BLaER1 (cell line): ENCODE measurements at regions not wholly inside any gene's neighbourhood (a gene's known extent, or its start where the extent isn't known, plus 50 kb on each side); places are given as distances from the start of the nearest gene placed in this dataset.
A peak's percentile ranks its signal among the peaks of the same experiment; 100 is the strongest.

Experiments
- H3K27ac ChIP-seq: shearing (Covaris generic); formaldehyde crosslinking; 2 replicates; pipeline ENCODE4 v1.8.1; 2022
- H3K27me3 ChIP-seq: shearing (Covaris generic); formaldehyde crosslinking; 2 replicates; pipeline ENCODE4 v1.8.1; 2022
- H3K36me3 ChIP-seq: shearing (Covaris generic); formaldehyde crosslinking; 2 replicates; pipeline ENCODE4 v1.8.1; 2022
- H3K4me1 ChIP-seq: shearing (Covaris generic); formaldehyde crosslinking; 2 replicates; pipeline ENCODE4 v1.8.1; 2022
- H3K4me2 ChIP-seq: shearing (Covaris generic); formaldehyde crosslinking; 2 replicates; pipeline ENCODE4 v1.8.1; 2022
- H3K4me3 ChIP-seq: shearing (Covaris generic); formaldehyde crosslinking; 2 replicates; pipeline ENCODE4 v1.8.1; 2022
- H3K9ac ChIP-seq: shearing (Covaris generic); formaldehyde crosslinking; 2 replicates; pipeline ENCODE4 v1.8.1; 2022
- H3K9me3 ChIP-seq: shearing (Covaris generic); formaldehyde crosslinking; 2 replicates; pipeline ENCODE4 v1.8.1; 2022
- H4K20me1 ChIP-seq: shearing (Covaris generic); formaldehyde crosslinking; 2 replicates; pipeline ENCODE4 v1.8.1; 2022
- Cebpa-rat ChIP-seq: shearing (Covaris generic); IDR thresholded peaks from 2 replicates; pipeline ENCODE4 v1.8.1; 2022

DNA sequence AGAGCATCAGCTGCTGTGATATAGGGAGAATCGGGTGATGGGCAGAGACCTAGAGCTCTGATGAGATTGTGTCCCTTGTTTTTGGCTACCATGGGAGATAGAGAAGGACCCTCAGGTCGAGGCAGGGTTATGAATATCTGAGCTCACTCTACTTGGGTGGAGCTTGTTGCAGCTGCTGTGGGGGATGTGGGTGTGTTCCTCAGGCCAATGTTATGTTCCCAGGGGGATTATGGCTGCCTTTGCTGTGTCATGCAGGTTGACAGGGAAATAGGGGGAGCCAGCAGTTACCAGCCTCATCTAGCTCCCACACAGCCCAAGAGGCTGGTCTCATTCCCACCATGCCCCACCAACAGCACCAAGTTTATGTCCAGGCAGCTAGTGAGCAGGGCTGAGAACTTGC, 131.5 kb downstream of the TRIM42 start:
- Histone ChIP-seq H3K9ac (peak overlapping the region; percentile 42; the same call in 1 of the 2 replicates), H3K4me3 (no peak overlapping the region), H3K4me2 (peak overlapping the region; percentile 78), H4K20me1 (no peaks in the 10 kb centered on the region), H3K4me1 (peaks cover 17% of the 10 kb centered on the region), H3K27me3 (no peaks in the 10 kb centered on the region), H3K9me3 (peaks cover 12% of the 10 kb centered on the region; the same call in 1 of the 2 replicates), H3K36me3 (no peaks in the 10 kb centered on the region), H3K27ac (peak overlapping the region; percentile 71)
- no peak for TF ChIP-seq Cebpa-rat

DNA sequence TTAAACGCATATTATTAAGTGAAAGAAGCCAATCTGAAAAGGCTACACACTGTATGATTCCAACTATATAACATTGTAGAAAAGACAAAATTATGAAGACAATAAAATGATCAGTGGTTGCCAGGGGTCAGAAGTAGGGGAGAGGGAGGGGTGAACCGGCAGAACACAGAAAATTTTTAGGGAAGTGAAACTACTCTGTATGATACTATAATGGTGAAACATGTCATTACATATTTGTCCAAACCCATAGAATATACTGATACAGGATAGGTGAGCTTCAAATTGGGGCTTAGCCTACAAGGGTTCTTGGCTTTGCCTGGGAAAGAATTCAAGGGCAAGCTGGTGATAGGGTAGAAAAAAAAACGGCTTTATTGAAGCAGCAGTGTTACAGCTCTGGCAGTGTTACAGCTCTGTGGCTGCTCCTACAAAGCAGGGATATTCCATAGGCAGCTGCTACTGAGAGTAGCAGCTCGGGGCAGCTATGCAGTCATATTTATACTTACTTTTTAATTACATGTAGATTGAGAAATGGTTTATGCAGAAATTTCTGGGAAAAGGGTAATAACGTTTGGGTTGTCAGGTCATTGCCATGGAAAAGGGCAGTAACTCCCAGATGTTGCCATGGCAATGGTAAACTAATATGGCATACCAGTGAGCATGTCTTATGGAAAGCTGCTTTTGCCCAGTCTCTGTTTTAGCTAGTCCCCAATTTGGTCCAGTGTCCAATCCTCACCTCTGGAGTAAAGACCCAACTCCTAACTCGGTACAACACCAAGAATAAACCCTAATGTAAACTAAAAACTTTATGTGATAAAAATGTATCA, 125.1 kb upstream of the SLC25A36 start:
- Histone ChIP-seq H3K4me1 (peaks cover 8% of the 10 kb centered on the region; the same call in 1 of the 2 replicates), H3K4me3 (no peak overlapping the region), H3K36me3 (no peaks in the 10 kb centered on the region), H3K9me3 (peaks cover 9% of the 10 kb centered on the region; the same call in 1 of the 2 replicates), H3K9ac (no peak overlapping the region), H4K20me1 (no peaks in the 10 kb centered on the region), H3K27ac (no peak overlapping the region), H3K4me2 (no peak overlapping the region), H3K27me3 (no peaks in the 10 kb centered on the region)
- no peak for TF ChIP-seq Cebpa-rat

DNA sequence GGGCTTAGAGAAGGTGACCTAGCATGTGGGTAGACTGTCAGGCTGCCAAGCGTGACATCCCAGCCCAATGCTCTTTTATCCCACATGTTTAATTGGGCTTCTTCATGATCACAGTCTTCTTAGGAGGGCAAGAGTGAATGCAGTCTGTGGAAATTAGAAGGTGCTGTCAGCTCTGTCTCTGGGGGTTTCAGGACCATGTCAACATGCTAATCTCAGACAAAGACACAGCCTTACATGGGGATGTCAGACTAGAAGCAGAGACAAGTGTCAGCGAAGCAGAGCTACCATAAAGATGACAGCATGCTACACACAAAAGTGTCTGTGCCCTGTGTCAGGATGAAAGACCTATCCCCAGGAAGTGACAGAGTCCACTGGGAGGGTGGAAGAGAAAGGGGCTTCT, 120.1 kb upstream of the SLC25A36 start:
- Histone ChIP-seq H3K27ac (no peak overlapping the region), H3K4me3 (no peak overlapping the region), H3K9me3 (no peaks in the 10 kb centered on the region), H4K20me1 (no peaks in the 10 kb centered on the region), H3K4me1 (peaks cover 3% of the 10 kb centered on the region; the same call in 1 of the 2 replicates), H3K36me3 (no peaks in the 10 kb centered on the region), H3K9ac (no peak overlapping the region), H3K27me3 (no peaks in the 10 kb centered on the region), H3K4me2 (no peak overlapping the region)
- TF ChIP-seq Cebpa-rat, result no peak

DNA sequence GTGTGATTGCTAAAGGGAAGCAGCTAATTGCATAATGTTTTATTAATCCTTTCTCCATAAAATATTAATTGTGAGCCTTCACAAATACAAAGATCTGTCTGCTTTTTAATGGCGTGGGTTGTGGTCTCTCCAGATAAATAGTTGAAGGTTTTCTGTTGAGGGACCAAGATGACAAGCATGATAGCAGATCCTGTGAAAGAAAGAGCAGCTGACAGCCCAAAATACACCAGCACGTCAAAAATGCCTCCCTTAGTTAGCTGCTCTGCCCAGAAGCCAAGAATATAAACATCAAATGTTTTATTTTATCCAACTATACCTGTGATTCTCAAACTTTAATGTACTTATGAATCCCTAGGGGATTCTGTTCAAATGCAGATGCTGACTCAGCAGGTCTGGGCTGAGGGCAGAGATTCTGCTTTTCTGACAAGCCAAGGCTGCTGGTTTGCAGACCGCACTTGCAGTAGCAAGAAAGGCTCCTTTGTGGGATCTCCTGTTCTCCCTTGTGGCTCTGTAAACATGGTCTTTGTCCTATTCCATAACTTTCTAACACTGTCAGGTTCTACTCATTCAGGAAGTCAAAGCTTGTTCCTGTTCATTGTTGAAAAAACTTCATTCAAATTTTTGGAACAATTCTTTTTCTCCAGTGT, 119.1 kb upstream of the SLC25A36 start:
- no peak overlapping the region for H3K27ac ChIP-seq
- H3K27me3 ChIP-seq, result no peaks in the 10 kb centered on the region
- no peak overlapping the region for H3K4me2 ChIP-seq
- H3K36me3 ChIP-seq, result no peaks in the 10 kb centered on the region
- no peaks in the 10 kb centered on the region for H3K9me3 ChIP-seq
- H3K4me3 ChIP-seq, result no peak overlapping the region
- TF ChIP-seq Cebpa-rat, result no peak
- H3K9ac ChIP-seq, result no peak overlapping the region
- no peaks in the 10 kb centered on the region for H4K20me1 ChIP-seq
- H3K4me1 ChIP-seq, result no peaks in the 10 kb centered on the region

DNA sequence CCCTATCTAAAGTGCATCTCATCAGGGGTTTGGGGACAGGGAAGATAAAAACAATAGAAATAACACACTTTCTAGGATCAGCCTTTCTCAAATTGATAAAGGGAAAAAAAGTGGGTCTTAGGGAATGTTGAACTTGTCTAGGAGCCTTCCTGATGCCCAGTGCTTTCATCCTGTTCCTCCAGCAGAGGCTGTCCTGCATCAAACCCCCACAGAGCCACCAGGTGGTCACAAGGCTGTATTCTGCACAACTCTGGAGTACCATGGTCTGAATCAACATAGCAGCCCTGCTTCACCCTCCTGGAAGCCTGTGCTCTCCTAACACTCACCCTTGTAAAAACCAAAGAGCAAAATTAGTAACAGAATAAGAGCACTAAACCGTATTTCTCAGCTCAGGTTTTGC, 118.5 kb upstream of the SLC25A36 start:
- no peaks in the 10 kb centered on the region for H3K27me3 ChIP-seq
- TF ChIP-seq Cebpa-rat, result no peak

DNA sequence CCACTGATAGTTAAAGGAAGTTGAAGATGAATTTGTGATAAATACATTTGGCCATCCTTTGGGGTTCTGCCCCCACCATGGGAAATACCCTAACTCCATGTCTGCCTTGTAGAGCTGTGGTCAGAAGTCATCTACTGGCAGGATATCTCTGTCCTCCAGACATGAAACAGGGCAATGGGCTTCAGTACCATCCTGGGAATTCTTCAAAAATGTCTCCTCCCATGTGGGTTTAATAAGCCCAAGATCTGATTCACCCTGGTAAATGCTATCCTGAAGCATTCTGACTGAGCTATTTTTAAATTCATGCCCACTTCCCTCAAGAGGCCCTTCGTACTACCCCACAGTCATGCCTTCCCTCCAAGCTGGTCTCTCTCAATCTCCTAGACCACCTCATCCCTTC, 113.7 kb upstream of the SLC25A36 start:
- Histone ChIP-seq H3K27me3 (no peaks in the 10 kb centered on the region), H3K9me3 (no peaks in the 10 kb centered on the region), H3K4me3 (no peak overlapping the region), H3K9ac (no peak overlapping the region), H3K27ac (no peak overlapping the region), H3K4me2 (no peak overlapping the region), H4K20me1 (no peaks in the 10 kb centered on the region), H3K36me3 (no peaks in the 10 kb centered on the region), H3K4me1 (no peaks in the 10 kb centered on the region)
- no peak for TF ChIP-seq Cebpa-rat

More for the DNA sequence above, 118.5 kb upstream of the SLC25A36 start:
- Histone ChIP-seq H3K4me1 (no peaks in the 10 kb centered on the region), H3K4me3 (no peak overlapping the region), H3K27ac (no peak overlapping the region), H4K20me1 (no peaks in the 10 kb centered on the region), H3K9me3 (no peaks in the 10 kb centered on the region), H3K4me2 (no peak overlapping the region), H3K9ac (no peak overlapping the region), H3K36me3 (no peaks in the 10 kb centered on the region)

DNA sequence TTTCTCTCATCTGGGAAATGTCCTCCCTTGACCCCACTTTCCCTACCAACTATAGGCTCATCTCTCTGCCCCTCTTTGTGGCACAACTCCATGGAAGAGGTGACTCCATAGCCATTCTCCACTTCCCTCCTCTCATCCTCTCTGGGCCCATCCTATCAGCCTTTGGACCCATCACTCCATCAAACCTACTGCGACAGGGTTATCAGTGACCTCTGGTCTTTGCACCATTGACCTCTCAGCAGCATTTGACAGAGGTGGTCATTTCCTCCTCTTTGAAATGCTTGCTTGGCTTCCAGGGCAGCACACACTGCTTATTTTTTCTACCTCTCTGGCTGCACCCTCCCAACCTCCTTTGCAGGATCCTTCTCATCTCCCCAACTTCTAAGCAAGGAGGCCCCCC, 113.1 kb upstream of the SLC25A36 start:
- Histone ChIP-seq H4K20me1 (no peaks in the 10 kb centered on the region), H3K36me3 (no peaks in the 10 kb centered on the region), H3K9ac (no peak overlapping the region), H3K27ac (no peak overlapping the region), H3K4me2 (no peak overlapping the region), H3K4me1 (no peaks in the 10 kb centered on the region), H3K27me3 (no peaks in the 10 kb centered on the region), H3K9me3 (no peaks in the 10 kb centered on the region), H3K4me3 (no peak overlapping the region)
- no peak for TF ChIP-seq Cebpa-rat

DNA sequence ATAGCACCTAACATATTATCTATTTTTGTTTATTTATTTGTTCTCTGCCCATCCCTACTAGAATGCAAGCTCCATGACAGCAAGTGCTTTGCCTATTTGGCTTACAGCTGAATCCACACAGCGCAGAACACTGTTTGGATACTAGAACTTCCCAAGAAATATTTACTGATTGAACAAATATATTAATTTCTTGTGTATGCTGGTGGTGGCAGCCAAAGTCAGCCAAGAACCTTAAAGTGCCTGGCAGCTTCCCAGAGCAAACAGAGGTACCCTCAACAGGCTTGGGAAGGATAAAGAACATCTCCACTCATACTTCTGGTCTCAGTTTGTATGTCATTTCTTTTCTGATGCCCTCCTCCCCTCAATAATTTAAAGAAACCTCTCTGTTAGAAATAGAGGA, 111.8 kb upstream of the SLC25A36 start:
- no peaks in the 10 kb centered on the region for H3K4me1 ChIP-seq
- H3K27ac ChIP-seq, result no peak overlapping the region
- no peak for TF ChIP-seq Cebpa-rat
- H3K4me3 ChIP-seq, result no peak overlapping the region
- no peak overlapping the region for H3K9ac ChIP-seq
- no peaks in the 10 kb centered on the region for H3K9me3 ChIP-seq
- no peaks in the 10 kb centered on the region for H4K20me1 ChIP-seq
- no peak overlapping the region for H3K4me2 ChIP-seq
- H3K36me3 ChIP-seq, result no peaks in the 10 kb centered on the region
- H3K27me3 ChIP-seq, result no peaks in the 10 kb centered on the region

DNA sequence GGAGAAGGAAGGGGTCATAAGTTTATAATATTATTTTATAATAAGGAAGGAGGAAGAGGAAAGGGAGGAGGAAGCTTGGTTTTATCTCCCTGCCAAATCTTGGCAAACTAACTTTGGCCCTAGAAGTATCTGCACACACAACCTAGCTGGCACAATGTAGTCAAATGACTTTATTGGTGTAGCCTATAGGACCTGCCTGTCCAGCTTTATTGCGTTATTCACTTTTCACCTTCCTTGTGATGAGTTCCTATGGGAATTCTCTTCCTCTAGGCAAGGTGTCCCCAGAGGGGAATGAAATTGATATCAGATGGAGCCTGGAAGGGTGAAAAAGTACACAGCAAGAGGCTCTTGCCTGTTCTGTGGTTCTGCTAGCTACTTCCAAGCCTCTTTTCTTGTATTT, 111.2 kb upstream of the SLC25A36 start:
- no peak for TF ChIP-seq Cebpa-rat
- Histone ChIP-seq H3K36me3 (no peaks in the 10 kb centered on the region), H3K4me3 (no peak overlapping the region), H3K27me3 (no peaks in the 10 kb centered on the region), H3K4me2 (no peak overlapping the region), H3K9me3 (no peaks in the 10 kb centered on the region), H3K27ac (no peak overlapping the region), H3K4me1 (no peaks in the 10 kb centered on the region), H4K20me1 (no peaks in the 10 kb centered on the region), H3K9ac (no peak overlapping the region)

DNA sequence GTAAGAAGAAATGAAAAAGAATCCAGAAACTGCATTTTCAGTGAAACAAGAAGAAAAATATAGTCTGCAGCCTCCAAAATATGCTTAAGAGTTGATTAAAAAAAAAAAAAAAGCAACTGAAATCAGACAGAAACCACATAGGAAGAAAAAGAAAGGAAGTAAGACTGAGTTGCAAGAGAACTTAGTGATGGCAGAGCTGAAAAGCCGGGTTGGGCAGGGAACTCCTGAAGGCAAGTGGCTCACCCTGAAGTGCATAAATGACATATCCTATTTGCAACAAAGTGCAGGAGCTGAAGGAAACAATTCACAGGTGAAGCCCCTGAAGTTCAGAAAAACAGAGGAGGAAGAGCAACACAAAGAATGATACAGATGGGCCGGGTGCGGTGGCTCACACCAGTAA, 108.8 kb upstream of the SLC25A36 start:
- no peak for TF ChIP-seq Cebpa-rat
- no peaks in the 10 kb centered on the region for H3K36me3 ChIP-seq
- no peaks in the 10 kb centered on the region for H4K20me1 ChIP-seq
- no peak overlapping the region for H3K4me2 ChIP-seq
- no peaks in the 10 kb centered on the region for H3K4me1 ChIP-seq
- no peak overlapping the region for H3K27ac ChIP-seq
- H3K4me3 ChIP-seq, result no peak overlapping the region
- H3K9me3 ChIP-seq, result no peaks in the 10 kb centered on the region
- no peak overlapping the region for H3K9ac ChIP-seq
- H3K27me3 ChIP-seq, result no peaks in the 10 kb centered on the region
